ENCODE measurements at regions not wholly inside any gene's neighbourhood (a gene's known extent, or its start where the extent isn't known, plus 50 kb on each side); places are given as distances from the start of the nearest gene placed in this dataset.

DNA sequence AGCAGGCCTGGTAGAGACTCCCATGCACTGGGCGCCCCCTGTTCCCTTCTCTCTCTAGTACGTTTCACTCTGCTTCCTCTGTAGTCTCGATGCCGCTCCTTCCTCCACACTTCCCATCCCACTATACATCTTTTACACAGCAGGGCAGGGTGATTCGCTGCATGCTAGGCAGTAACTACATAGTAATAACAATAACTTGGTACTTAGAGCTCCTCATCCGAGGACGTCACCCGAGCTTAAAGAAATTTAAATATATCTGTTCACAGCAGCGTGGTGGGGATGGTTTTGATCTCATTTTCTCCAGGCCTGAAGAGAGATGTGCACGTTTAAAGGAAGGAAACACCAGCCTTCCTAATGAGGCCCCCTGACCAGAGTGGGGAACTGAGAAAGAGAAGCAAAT is 276.9 kb downstream of the SKAP2 start:
- no peak overlapping the region for H3K27ac ChIP-seq
- no peaks in the 10 kb centered on the region for H3K9me3 ChIP-seq
- no peak for TF ChIP-seq CTCF (IDR thresholded peaks at IDR 0.05)
- no peak for TF ChIP-seq POLR2A (IDR thresholded peaks at IDR 0.05)
- no peaks in the 10 kb centered on the region for H3K36me3 ChIP-seq
- no peaks in the 10 kb centered on the region for H3K4me1 ChIP-seq
- no peak overlapping the region for H3K4me3 ChIP-seq
- no peak for DNase-seq
- no peaks in the 10 kb centered on the region for H3K27me3 ChIP-seq

GRCh38 chr7:26588511-26588910 is 275.9 kb downstream of the SKAP2 start:
- no peak for DNase-seq
- H3K9me3 ChIP-seq = no peaks in the 10 kb centered on the region
- TF ChIP-seq POLR2A (IDR thresholded peaks at IDR 0.05) (no peak), CTCF (IDR thresholded peaks at IDR 0.05) (no peak)
- no peaks in the 10 kb centered on the region for H3K27me3 ChIP-seq
- no peak overlapping the region for H3K4me3 ChIP-seq
- H3K4me1 ChIP-seq = no peaks in the 10 kb centered on the region
- no peak overlapping the region for H3K27ac ChIP-seq
- no peaks in the 10 kb centered on the region for H3K36me3 ChIP-seq

DNA sequence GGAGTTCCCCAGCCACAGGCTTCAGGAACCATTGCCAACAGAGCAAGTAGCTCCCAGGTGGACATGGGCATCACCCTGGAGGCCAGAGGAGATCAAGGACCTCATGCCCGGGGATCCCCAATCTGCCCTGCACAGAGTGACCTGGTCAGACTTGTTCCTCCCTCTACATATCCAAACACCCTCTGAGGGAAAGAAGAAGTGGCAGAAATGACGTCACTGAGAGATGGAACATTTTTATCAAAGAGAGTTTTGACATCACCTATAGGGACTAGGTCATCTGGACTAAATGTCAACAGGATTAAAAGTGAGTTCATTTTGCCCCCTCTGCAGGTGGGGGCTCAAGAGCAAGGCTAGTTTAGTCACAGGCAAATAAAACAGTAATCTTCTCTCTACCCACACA is 273.7 kb downstream of the SKAP2 start:
- Histone ChIP-seq H3K4me3 (no peak overlapping the region), H3K27ac (no peak overlapping the region), H3K9me3 (no peaks in the 10 kb centered on the region), H3K4me1 (no peaks in the 10 kb centered on the region), H3K36me3 (no peaks in the 10 kb centered on the region), H3K27me3 (no peaks in the 10 kb centered on the region)
- DNase-seq = no peak
- TF ChIP-seq POLR2A (IDR thresholded peaks at IDR 0.05) = no peak
- TF ChIP-seq CTCF (IDR thresholded peaks at IDR 0.05) = no peak

DNA sequence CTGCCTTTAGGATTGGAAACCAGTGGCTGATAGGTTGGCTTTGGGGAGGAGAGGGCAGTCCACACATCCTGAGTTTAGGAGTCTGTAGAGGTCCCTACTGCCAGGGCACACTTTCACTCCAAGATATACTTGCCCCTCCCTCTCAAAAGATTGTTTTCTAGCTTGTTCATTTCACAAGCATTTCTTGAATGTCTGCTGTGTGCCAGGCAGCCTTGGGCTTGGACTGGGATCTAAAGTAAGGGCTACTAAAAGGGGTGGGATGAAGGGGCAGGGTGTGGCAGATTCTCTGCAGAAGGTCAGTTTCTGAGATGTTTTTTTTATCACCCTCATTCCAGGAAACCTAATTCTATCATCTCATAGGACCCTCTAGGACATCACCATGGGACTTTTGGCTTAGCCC is 272.4 kb downstream of the SKAP2 start:
- Histone ChIP-seq H3K36me3 (no peaks in the 10 kb centered on the region), H3K27ac (no peak overlapping the region), H3K27me3 (no peaks in the 10 kb centered on the region), H3K4me3 (no peak overlapping the region), H3K4me1 (no peaks in the 10 kb centered on the region), H3K9me3 (no peaks in the 10 kb centered on the region)
- no peak for DNase-seq
- TF ChIP-seq POLR2A (IDR thresholded peaks at IDR 0.05) (no peak), CTCF (IDR thresholded peaks at IDR 0.05) (no peak)

DNA sequence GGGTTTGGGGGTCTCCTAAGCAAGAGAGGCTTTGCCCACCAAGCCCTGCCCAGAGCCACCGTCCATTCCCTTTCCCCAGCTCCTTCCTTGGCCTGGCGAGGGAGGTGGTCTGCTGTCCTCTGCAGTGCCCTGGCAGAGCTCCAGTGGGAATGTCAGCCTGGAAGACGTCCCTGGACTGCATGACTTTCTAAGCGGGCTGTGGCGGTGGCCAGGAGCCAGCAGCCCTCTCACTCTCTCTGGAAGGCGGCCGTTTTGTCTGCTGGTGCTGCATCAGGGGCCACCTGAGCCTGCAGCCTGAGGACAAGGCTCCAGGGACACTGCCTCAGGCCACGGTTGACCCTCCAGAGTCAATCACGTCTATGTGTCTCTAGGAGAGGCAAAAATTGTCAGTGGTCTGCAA is 271.0 kb downstream of the SKAP2 start:
- no peak overlapping the region for H3K4me3 ChIP-seq

More for the DNA sequence above, 271.0 kb downstream of the SKAP2 start:
- H3K36me3 ChIP-seq = no peaks in the 10 kb centered on the region
- H3K9me3 ChIP-seq = no peaks in the 10 kb centered on the region
- DNase-seq = no peak
- H3K27ac ChIP-seq = no peak overlapping the region
- no peaks in the 10 kb centered on the region for H3K4me1 ChIP-seq
- no peaks in the 10 kb centered on the region for H3K27me3 ChIP-seq
- TF ChIP-seq CTCF (IDR thresholded peaks at IDR 0.05) = no peak
- TF ChIP-seq POLR2A (IDR thresholded peaks at IDR 0.05) = no peak

Data from Peyer's patch (tissue), 4 donors.